ENCODE measurements at regions not wholly inside any gene's neighbourhood (a gene's known extent, or its start where the extent isn't known, plus 50 kb on each side); places are given as distances from the start of the nearest gene placed in this dataset.

GRCh38 chr5:87132696-87133095, 135.0 kb upstream of the RASA1 start:
- no peak for TF ChIP-seq CTCF (IDR thresholded peaks at IDR 0.05)
- no peak for TF ChIP-seq POLR2A (IDR thresholded peaks at IDR 0.05; ENCODE audit: low read depth)
- TF ChIP-seq EP300 (IDR thresholded peaks at IDR 0.05): no peak

Data from esophagus muscularis mucosa (tissue), 4 donors.